MCF 10A (cell line): ENCODE measurements at regions not wholly inside any gene's neighbourhood (a gene's known extent, or its start where the extent isn't known, plus 50 kb on each side); places are given as distances from the start of the nearest gene placed in this dataset.

Experiments
- BruUV-seq: library from RNA; stranded (reverse); fragments of 400-500 nt; replicated peaks from 2 replicates; lab custom pipeline; 2021; lab: Mats Ljungman, UMichigan
- CTCF ChIA-PET: fragments of 300-600 bp; sonication (Branson Sonifier 250); formaldehyde crosslinking; extraction: SDS; loops from one replicate; lab custom pipeline; 2021; ENCODE audit warnings: antibody characterized with exemption, inconsistent platforms; lab: Yijun Ruan, JAX
- POLR2A ChIA-PET: fragments of 300-600, 350-650 bp; sonication (Branson Sonifier 250); formaldehyde crosslinking; extraction: SDS; loops from one replicate; lab custom pipeline; 2020; ENCODE audit warnings: antibody characterized with exemption, inconsistent platforms; lab: Yijun Ruan, JAX
- DNase-seq: peaks from one replicate; pipeline ENCODE4 v3.0.0-alpha.2; 2018; ENCODE audit not compliant: unreplicated experiment
- H3K27ac Mint-ChIP-seq: one replicate; pipeline ENCODE4 v1.8.0; 2022; ENCODE audit warnings: mild to moderate bottlenecking, low read depth, mixed read lengths; ENCODE audit not compliant: unreplicated experiment
- H3K27me3 Mint-ChIP-seq: one replicate; pipeline ENCODE4 v1.8.0; 2022; ENCODE audit warnings: mixed read lengths; ENCODE audit not compliant: insufficient read depth, unreplicated experiment
- H3K36me3 Mint-ChIP-seq: one replicate; pipeline ENCODE4 v1.8.0; 2022; ENCODE audit warnings: mild to moderate bottlenecking, moderate library complexity, mixed read lengths; ENCODE audit not compliant: insufficient read depth, unreplicated experiment
- H3K4me1 Mint-ChIP-seq: one replicate; pipeline ENCODE4 v1.8.0; 2022; ENCODE audit warnings: mixed read lengths; ENCODE audit not compliant: insufficient read depth, unreplicated experiment
- H3K4me3 Mint-ChIP-seq: one replicate; pipeline ENCODE4 v1.8.0; 2022; ENCODE audit warnings: mild to moderate bottlenecking, moderate library complexity, mixed read lengths; ENCODE audit not compliant: unreplicated experiment
- H3K9me3 Mint-ChIP-seq: one replicate; pipeline ENCODE4 v1.8.0; 2022; ENCODE audit warnings: mixed read lengths; ENCODE audit not compliant: unreplicated experiment
- intact Hi-C: fragments of 100-400 bp; cut with micrococcal nuclease; formaldehyde crosslinking; loops from 2 replicates; pipeline ENCODE4 v1.14.1; 2022
- TF ChIP-seq, protein P1 (sequence below): fragments of 200-600 bp; IDR thresholded peaks from one replicate; pipeline ENCODE4 v1.8.0; 2022; ENCODE audit warnings: antibody characterized with exemption, mild to moderate bottlenecking; ENCODE audit not compliant: unreplicated experiment

DNA sequence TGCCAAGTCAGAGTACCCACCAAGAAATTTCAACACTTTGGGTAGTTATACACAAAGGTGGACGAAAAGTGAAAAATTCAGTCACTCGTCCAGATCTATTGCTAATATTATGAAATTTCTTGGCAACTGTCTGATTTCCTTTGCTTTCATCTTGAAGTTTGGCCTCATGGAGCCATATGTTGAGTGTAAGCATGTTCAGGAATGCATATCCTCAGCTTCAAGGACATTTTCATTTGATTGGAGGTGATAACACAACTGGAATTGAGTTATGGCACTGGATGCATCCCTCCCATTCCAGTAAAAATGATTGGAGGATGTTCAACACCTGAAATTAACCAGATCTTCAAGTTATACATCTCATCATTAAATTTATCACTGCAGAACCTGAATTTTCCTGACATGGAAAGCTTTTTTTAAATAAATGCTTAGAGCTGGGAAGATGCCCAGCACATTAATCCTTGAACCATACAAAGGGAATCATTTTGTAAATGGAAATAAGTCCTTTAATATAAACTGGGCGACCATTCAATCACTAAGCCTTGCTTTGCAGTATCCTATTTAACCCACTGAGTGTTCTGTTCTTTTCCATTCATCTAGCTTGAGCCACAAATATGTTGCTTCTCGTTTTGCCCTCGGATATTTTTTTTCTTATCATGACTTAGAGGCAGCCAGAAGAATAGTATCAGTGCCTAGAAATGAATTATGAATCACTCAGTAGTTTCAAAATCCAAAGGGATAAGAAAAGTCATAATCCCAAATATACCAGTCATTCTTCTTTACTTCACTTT lies 273.7 kb upstream of the PIK3R1 start:
- Mint-ChIP-seq H3K27ac (peak overlapping the region; percentile 94), H3K4me3 (peak overlapping the region; percentile 65), H3K36me3 (no peaks in the 10 kb centered on the region), H3K9me3 (no peaks in the 10 kb centered on the region), H3K27me3 (no peaks in the 10 kb centered on the region), H3K4me1 (peaks cover 16% of the 10 kb centered on the region)
- intact Hi-C loops, result no loop called here
- ChIA-PET POLR2A (interaction anchor here (0.6 to 1.7 kb wide), 8 partner anchors 25 to 983 kb away, joined by 3 to 5 read pairs (median 3); no protein-coding TSS in a partner anchor), CTCF (interaction anchor here (0.9 kb wide), 1 partner anchor 311 kb away, joined by 4 read pairs; no protein-coding TSS in a partner anchor)
- BruUV-seq, result no TSS peak
- TF ChIP-seq, protein P1, sequence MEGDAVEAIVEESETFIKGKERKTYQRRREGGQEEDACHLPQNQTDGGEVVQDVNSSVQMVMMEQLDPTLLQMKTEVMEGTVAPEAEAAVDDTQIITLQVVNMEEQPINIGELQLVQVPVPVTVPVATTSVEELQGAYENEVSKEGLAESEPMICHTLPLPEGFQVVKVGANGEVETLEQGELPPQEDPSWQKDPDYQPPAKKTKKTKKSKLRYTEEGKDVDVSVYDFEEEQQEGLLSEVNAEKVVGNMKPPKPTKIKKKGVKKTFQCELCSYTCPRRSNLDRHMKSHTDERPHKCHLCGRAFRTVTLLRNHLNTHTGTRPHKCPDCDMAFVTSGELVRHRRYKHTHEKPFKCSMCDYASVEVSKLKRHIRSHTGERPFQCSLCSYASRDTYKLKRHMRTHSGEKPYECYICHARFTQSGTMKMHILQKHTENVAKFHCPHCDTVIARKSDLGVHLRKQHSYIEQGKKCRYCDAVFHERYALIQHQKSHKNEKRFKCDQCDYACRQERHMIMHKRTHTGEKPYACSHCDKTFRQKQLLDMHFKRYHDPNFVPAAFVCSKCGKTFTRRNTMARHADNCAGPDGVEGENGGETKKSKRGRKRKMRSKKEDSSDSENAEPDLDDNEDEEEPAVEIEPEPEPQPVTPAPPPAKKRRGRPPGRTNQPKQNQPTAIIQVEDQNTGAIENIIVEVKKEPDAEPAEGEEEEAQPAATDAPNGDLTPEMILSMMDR, result no peak
- peak; percentile 52 for DNase-seq

DNA sequence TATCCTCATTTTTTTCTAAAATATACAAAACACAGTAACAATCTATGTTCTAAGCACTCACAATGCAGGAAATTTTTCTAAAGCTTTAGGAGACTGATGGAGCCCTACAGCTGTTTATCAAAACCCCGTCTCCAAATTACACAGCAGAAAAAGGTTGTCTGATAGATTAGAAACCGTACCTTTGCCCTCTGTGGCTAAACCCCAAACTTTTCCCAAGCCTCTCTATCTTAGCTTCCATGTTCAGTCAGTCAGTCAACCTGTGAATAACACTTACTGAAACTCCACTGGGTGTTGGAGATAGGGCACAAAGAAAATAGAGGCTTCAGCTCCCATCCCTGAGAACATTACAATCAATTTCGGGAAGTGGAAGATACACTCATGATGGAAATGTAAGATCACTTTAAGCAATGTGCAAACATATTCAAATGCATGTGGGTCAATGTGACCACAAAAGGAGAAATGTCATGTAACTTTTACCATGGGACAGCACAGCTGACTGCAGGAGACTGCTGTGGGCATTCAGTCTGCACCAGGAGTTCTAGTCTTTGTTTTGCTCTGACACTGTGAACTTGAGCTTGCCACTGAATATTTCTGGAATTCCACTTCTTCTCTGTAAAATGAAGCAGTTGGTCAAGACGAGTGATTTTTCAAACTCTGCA lies 279.5 kb upstream of the PIK3R1 start:
- Mint-ChIP-seq H3K9me3 (no peaks in the 10 kb centered on the region), H3K27me3 (no peaks in the 10 kb centered on the region), H3K4me3 (no peak overlapping the region), H3K27ac (no peak overlapping the region), H3K36me3 (no peaks in the 10 kb centered on the region), H3K4me1 (peaks cover 6% of the 10 kb centered on the region)
- intact Hi-C loops, result no loop called here
- BruUV-seq, result no TSS peak
- ChIA-PET CTCF (interaction anchor here (0.6 to 0.8 kb wide), 2 partner anchors 49 to 1768 kb away, joined by 3 read pairs; no protein-coding TSS in a partner anchor), POLR2A (interaction anchor here (0.6 to 1.0 kb wide), 3 partner anchors 39 to 446 kb away, joined by 3 to 4 read pairs (median 3); no protein-coding TSS in a partner anchor)
- no peak for DNase-seq
- TF ChIP-seq, protein P1, result no peak

DNA sequence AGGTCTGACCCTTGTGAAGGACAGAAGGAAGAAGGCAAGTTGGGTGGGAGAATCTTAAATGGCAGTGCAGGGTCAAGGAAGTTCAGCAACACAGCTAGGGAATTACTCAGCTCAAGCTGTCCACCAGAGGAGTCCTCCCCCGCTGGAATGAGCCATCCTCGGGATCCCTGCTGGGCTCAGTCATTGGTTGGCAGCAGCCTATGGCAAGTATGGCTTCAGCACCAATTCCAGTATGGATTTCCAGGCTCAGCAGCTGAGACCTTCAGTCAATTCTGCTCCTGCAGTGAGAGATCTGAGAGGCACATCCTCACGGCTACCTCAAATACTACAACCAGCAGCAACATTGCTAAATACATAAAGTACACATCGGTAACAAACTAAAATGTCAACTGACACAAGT lies 280.6 kb upstream of the PIK3R1 start:
- Mint-ChIP-seq H3K4me3 (no peak overlapping the region), H3K27ac (no peak overlapping the region), H3K27me3 (no peaks in the 10 kb centered on the region), H3K4me1 (no peaks in the 10 kb centered on the region), H3K9me3 (no peaks in the 10 kb centered on the region), H3K36me3 (no peaks in the 10 kb centered on the region)
- ChIA-PET CTCF (no interaction called here), POLR2A (interaction anchor here (1.3 kb wide), 1 partner anchor 352 kb away, joined by 5 read pairs; no protein-coding TSS in a partner anchor)
- no peak for DNase-seq
- BruUV-seq, result no TSS peak
- TF ChIP-seq, protein P1, result no peak
- intact Hi-C loops, result no loop called here

DNA sequence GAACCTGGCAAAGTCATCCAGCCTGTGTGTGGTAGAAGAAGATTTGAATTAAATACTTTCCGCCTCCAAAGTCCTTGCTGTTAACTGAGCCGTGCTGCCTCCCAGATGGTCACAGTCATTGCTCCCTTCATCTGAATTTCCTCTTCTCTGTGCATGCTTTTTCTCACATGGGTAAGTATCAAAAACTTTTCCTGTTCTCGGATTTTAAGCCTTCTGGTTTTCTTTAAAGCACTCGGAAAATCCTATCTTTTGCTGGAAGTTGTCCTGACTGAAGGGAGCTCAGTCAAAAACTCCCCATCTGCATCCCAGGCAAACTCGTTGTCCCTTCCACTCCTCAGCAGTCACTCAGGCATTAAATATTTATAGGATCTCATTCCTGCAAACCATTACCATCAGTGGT lies 290.0 kb upstream of the PIK3R1 start:
- Mint-ChIP-seq H3K4me1 (no peaks in the 10 kb centered on the region), H3K27me3 (no peaks in the 10 kb centered on the region), H3K27ac (no peak overlapping the region), H3K9me3 (no peaks in the 10 kb centered on the region), H3K4me3 (no peak overlapping the region), H3K36me3 (no peaks in the 10 kb centered on the region)
- POLR2A ChIA-PET, result no interaction called here
- no peak for DNase-seq
- intact Hi-C loops, result no loop called here
- CTCF ChIA-PET, result no interaction called here
- TF ChIP-seq, protein P1, result no peak
- no TSS peak for BruUV-seq
